Keratinocyte (primary cell): ENCODE measurements at regions not wholly inside any gene's neighbourhood (a gene's known extent, or its start where the extent isn't known, plus 50 kb on each side); places are given as distances from the start of the nearest gene placed in this dataset.

ENCODE experiments used
- EZH2 ChIP-seq: IDR thresholded peaks from one replicate; pipeline ENCODE4 v1.6.1; 2012; ENCODE audit warnings: inconsistent platforms, mild to moderate bottlenecking, low read length, moderate library complexity
- TF ChIP-seq, protein P1 (sequence below), 3 experiments: IDR thresholded peaks in 1 of 3; conservative IDR thresholded peaks in 1 of 3; optimal IDR thresholded peaks in 1 of 3; 2 replicates in 2 of 3; 3 replicates in 1 of 3; pipeline versions ENCODE3 to v1.5.1; 2011; ENCODE audit warnings: low read length in 3 of 3, mild to moderate bottlenecking in 3 of 3, moderate library complexity in 2 of 3, control low read depth in 1 of 3, inconsistent platforms in 1 of 3; ENCODE audit not compliant: insufficient read depth in 2 of 3; ENCODE audit errors: extremely low read depth in 1 of 3

DNA sequence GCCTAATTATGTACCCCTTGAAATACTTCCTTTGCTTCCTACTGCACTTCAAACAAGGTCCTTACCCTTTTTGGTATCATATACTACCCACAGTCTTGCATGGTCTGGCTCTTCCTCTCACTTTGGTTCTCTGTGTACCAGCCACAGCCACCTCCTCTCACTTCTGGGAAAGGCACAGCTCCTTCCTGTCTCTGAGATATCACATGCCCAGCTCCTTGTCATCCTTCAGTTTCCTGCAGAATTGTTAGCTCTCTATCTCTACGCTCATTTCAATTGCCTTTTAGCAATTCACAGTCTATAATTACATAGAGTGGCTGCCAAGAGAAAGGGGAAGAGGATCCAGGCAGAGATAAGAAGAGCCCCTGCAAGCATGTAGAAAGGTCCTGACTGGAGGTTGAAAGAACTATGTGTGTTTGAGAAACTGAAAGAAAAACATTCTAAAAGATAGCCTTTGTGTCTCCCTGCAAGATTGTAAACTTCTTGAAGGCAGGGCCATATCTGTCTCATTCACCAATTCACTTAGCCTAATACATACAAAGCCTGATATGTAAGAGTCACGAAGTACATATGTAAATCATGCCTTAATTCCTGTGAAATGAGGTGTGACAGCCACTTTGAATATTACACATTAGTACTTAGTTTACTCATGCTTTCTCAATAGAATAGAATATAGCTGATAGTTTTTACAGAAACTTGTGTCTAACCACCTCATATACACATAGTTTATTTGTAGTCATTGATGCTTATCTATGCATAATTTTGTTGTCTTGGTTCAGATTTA is 933.1 kb downstream of the DIAPH3 start:
- TF ChIP-seq, protein P1, sequence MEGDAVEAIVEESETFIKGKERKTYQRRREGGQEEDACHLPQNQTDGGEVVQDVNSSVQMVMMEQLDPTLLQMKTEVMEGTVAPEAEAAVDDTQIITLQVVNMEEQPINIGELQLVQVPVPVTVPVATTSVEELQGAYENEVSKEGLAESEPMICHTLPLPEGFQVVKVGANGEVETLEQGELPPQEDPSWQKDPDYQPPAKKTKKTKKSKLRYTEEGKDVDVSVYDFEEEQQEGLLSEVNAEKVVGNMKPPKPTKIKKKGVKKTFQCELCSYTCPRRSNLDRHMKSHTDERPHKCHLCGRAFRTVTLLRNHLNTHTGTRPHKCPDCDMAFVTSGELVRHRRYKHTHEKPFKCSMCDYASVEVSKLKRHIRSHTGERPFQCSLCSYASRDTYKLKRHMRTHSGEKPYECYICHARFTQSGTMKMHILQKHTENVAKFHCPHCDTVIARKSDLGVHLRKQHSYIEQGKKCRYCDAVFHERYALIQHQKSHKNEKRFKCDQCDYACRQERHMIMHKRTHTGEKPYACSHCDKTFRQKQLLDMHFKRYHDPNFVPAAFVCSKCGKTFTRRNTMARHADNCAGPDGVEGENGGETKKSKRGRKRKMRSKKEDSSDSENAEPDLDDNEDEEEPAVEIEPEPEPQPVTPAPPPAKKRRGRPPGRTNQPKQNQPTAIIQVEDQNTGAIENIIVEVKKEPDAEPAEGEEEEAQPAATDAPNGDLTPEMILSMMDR (optimal IDR thresholded peaks at IDR 0.05 in 1 of 3, IDR thresholded peaks at IDR 0.05 in 1 of 3, conservative IDR thresholded peaks at IDR 0.05 in 1 of 3; ENCODE audit: extremely low read depth in 1 of 3, insufficient read depth in 2 of 3, low read length in 3 of 3): no peak
- TF ChIP-seq EZH2: no peak
